PC-3 (cell line): ENCODE measurements at regions not wholly inside any gene's neighbourhood (a gene's known extent, or its start where the extent isn't known, plus 50 kb on each side); places are given as distances from the start of the nearest gene placed in this dataset.

ENCODE experiments used
- ATAC-seq: fragments of 200-7000 bp; cut with Tn5 transposase; 2 replicates; pipeline ENCODE4 v1.9.1; 2020; ENCODE audit warnings: mild to moderate bottlenecking, moderate library complexity
- BruUV-seq: library from RNA; stranded (reverse); fragments of 400-500 nt; replicated peaks from 2 replicates; lab custom pipeline; 2021; lab: Mats Ljungman, UMichigan
- CTCF ChIA-PET: fragments of 300-600 bp; sonication (Branson Sonifier 250); formaldehyde crosslinking; loops from one replicate; lab custom pipeline; 2022; ENCODE audit warnings: antibody characterized with exemption; lab: Charles Lee
- POLR2A ChIA-PET: fragments of 300-600 bp; sonication (Branson Sonifier 250); formaldehyde crosslinking; loops from one replicate; lab custom pipeline; 2022; ENCODE audit warnings: antibody characterized with exemption; ENCODE audit not compliant: unreplicated experiment; lab: Charles Lee
- DNase-seq: peaks from one replicate; pipeline ENCODE4 v3.0.0-alpha.2; 2015
- H2AFZ ChIP-seq: fragments of 300-600 bp; sonication (generic); 2 replicates; pipeline ENCODE4 v1.6.0; 2016; ENCODE audit warnings: antibody characterized with exemption, low read length
- H3F3A ChIP-seq: fragments of 300-600 bp; sonication (generic); one replicate; pipeline ENCODE4 v1.6.0; 2017; ENCODE audit warnings: antibody characterized with exemption, low read length, control low read depth, mild to moderate bottlenecking; ENCODE audit not compliant: unreplicated experiment
- H3K27ac ChIP-seq: fragments of 300-600 bp; sonication (generic); 2 replicates; pipeline ENCODE4 v1.5.1; 2016; ENCODE audit warnings: mild to moderate bottlenecking, low read length
- H3K27me3 ChIP-seq: fragments of 300-600 bp; sonication (generic); 2 replicates; pipeline ENCODE4 v1.6.1; 2016; ENCODE audit warnings: low read length, mixed read lengths
- H3K36me3 ChIP-seq: fragments of 300-600 bp; sonication (generic); 2 replicates; pipeline ENCODE4 v1.6.1; 2016; ENCODE audit warnings: low read depth, mixed run types, low read length, mixed read lengths
- H3K4me1 ChIP-seq: fragments of 300-600 bp; sonication (generic); 2 replicates; pipeline ENCODE4 v1.5.1; 2016; ENCODE audit warnings: low read length; ENCODE audit not compliant: insufficient read depth
- H3K4me2 ChIP-seq: fragments of 300-600 bp; sonication (generic); 2 replicates; pipeline ENCODE4 v1.6.0; 2016; ENCODE audit warnings: low read length
- H3K4me3 ChIP-seq: fragments of 300-600 bp; sonication (generic); 2 replicates; pipeline ENCODE4 v1.5.1; 2016; ENCODE audit warnings: mild to moderate bottlenecking, low read length, mixed read lengths
- H3K79me2 ChIP-seq: fragments of 300-600 bp; sonication (generic); 2 replicates; pipeline ENCODE4 v1.6.1; 2017; ENCODE audit warnings: low read length, mixed read lengths
- H3K9ac ChIP-seq: fragments of 300-600 bp; sonication (generic); 2 replicates; pipeline ENCODE4 v1.6.0; 2016; ENCODE audit warnings: mild to moderate bottlenecking, low read length
- H3K9me2 ChIP-seq: fragments of 300-600 bp; sonication (generic); replicated peaks from 2 replicates; pipeline ENCODE4 v1.6.1; 2016; ENCODE audit warnings: mixed run types, low read length, mixed read lengths
- H3K9me3 ChIP-seq: fragments of 300-600 bp; sonication (generic); 2 replicates; pipeline ENCODE4 v1.6.1; 2016; ENCODE audit warnings: low read length, mixed read lengths
- H4K20me1 ChIP-seq: fragments of 300-600 bp; sonication (generic); 2 replicates; pipeline ENCODE4 v1.6.1; 2016; ENCODE audit warnings: low read length, mixed read lengths
- EZH2 ChIP-seq: fragments of 300-600 bp; sonication (generic); IDR thresholded peaks from one replicate; pipeline ENCODE4 v1.6.1; 2017; ENCODE audit warnings: antibody characterized with exemption, mild to moderate bottlenecking, low read length; ENCODE audit not compliant: unreplicated experiment
- EZH2phosphoT487 ChIP-seq: fragments of 300-600 bp; sonication (generic); IDR thresholded peaks from 2 replicates; pipeline ENCODE4 v1.6.1; 2018; ENCODE audit warnings: mild to moderate bottlenecking, antibody characterized with exemption, low read length, borderline replicate concordance
- intact Hi-C: fragments of 100-400 bp; cut with micrococcal nuclease; formaldehyde crosslinking; loops from 2 replicates; pipeline ENCODE4 v1.9.0; 2023
- TF ChIP-seq, protein P1 (sequence below): fragments of 300-600 bp; sonication (generic); conservative IDR thresholded peaks from 2 replicates; pipeline ENCODE4 v1.5.1; 2017; ENCODE audit warnings: antibody characterized with exemption, low read depth, mild to moderate bottlenecking, low read length

DNA sequence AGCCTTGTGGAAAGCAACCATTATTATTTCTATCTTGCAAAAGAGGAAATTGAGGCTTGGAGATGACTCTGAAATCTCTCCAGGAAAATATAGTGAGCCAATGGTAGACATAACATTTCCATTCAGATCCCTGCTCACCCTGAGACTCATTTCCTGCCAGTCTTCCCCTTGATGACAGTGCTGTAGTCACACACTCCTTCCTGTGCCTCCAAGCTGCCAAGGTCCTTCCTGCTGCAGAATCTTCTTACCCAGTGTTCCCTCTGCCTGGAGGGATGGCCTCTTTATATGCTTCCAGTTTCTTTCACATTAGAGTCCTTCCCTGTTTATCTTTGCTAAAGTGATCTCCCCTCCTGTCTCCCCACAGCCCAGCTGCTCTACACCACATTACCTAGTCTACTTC lies 648.1 kb downstream of the TOX3 start:
- no TSS peak for BruUV-seq
- Histone ChIP-seq H3K9me3 (0 out of 2 replicates have a peak, but pooled peaks cover 5% of the 10 kb centered on the region), H4K20me1 (no peaks in the 10 kb centered on the region), H2AFZ (no peak overlapping the region), H3K27me3 (no peaks in the 10 kb centered on the region), H3F3A (no peaks in the 10 kb centered on the region), H3K27ac (no peak overlapping the region), H3K4me2 (no peak overlapping the region), H3K36me3 (no peaks in the 10 kb centered on the region), H3K4me3 (no peak overlapping the region), H3K9me2 (no peaks in the 10 kb centered on the region), H3K4me1 (no peaks in the 10 kb centered on the region), H3K79me2 (no peaks in the 10 kb centered on the region), H3K9ac (no peak overlapping the region)
- TF ChIP-seq, protein P1, sequence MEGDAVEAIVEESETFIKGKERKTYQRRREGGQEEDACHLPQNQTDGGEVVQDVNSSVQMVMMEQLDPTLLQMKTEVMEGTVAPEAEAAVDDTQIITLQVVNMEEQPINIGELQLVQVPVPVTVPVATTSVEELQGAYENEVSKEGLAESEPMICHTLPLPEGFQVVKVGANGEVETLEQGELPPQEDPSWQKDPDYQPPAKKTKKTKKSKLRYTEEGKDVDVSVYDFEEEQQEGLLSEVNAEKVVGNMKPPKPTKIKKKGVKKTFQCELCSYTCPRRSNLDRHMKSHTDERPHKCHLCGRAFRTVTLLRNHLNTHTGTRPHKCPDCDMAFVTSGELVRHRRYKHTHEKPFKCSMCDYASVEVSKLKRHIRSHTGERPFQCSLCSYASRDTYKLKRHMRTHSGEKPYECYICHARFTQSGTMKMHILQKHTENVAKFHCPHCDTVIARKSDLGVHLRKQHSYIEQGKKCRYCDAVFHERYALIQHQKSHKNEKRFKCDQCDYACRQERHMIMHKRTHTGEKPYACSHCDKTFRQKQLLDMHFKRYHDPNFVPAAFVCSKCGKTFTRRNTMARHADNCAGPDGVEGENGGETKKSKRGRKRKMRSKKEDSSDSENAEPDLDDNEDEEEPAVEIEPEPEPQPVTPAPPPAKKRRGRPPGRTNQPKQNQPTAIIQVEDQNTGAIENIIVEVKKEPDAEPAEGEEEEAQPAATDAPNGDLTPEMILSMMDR = no peak
- TF ChIP-seq EZH2phosphoT487 (no peak), EZH2 (no peak)
- DNase-seq (no peak), ATAC-seq (no peak)
- ChIA-PET CTCF (no interaction called here), POLR2A (no interaction called here)
- intact Hi-C loops = no loop called here

DNA sequence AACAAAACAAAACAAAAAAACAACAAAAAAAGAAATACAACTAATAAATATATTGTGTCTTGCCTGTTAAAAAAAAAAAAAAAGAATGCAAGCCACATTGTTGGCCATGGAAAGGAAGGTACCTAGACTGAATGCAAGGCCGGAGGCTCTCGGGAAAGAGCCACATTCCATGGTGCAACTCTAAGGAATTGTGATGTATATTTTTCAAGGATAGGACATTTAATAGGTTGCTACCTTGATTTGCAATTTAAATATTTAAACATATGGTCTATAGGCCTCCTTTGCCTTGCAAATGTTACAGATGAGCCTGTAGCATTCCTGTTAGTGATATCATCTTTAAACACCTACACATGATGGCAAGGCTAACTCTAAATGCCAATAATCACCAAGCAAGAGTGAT lies 650.9 kb downstream of the TOX3 start:
- 0 out of 2 replicates have a peak, but pooled peaks cover 5% of the 10 kb centered on the region for H3K9me3 ChIP-seq
- no peaks in the 10 kb centered on the region for H3F3A ChIP-seq
- H3K36me3 ChIP-seq = no peaks in the 10 kb centered on the region
- ATAC-seq (no peak), DNase-seq (no peak)
- intact Hi-C loops = no loop called here
- H3K4me1 ChIP-seq = no peaks in the 10 kb centered on the region
- ChIA-PET CTCF (no interaction called here), POLR2A (no interaction called here)
- no peaks in the 10 kb centered on the region for H3K27me3 ChIP-seq
- BruUV-seq = no TSS peak
- TF ChIP-seq EZH2 = no peak
- TF ChIP-seq, protein P1 = no peak
- no peak for TF ChIP-seq EZH2phosphoT487
- H3K27ac ChIP-seq = no peak overlapping the region
- H3K9me2 ChIP-seq = no peaks in the 10 kb centered on the region
- H3K79me2 ChIP-seq = no peaks in the 10 kb centered on the region
- H4K20me1 ChIP-seq = no peaks in the 10 kb centered on the region
- H3K4me3 ChIP-seq = no peak overlapping the region
- no peak overlapping the region for H2AFZ ChIP-seq
- no peak overlapping the region for H3K4me2 ChIP-seq
- H3K9ac ChIP-seq = no peak overlapping the region

DNA sequence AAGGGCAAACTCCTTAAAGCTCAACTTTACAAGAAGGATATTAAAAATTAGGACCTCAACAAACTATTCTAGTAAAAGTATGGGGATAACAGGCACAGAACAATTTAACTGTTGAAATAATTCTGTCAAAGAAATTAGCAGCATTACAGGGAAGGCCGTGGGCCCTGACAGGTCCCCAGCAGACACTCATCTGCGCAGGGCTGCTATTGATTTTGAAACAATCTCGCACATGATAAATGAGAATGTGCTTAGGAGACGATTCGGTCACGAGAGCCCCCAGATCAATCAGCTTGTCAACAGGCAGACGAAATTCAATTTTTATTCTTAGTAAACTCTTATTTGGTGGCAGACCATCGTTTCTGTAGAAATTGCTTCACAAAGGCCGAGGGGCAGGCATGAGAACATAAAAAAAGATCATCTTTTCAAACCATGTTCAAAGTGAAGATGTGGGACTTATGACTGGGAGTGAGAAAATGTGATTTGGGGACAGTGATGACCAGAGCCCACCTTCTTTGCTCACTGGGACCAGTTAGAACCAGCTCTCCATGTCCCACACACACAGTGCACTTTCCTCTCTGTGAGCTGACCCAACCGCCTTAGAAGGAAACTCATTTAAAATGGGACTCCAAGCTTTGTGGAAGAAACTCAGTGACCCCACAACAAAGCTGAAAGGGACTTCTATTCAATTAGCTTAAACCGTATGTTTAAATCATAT lies 654.5 kb downstream of the TOX3 start:
- ChIA-PET CTCF (no interaction called here), POLR2A (no interaction called here)
- H3K36me3 ChIP-seq = no peaks in the 10 kb centered on the region
- no peaks in the 10 kb centered on the region for H3F3A ChIP-seq
- no peaks in the 10 kb centered on the region for H3K79me2 ChIP-seq
- H3K4me1 ChIP-seq = no peaks in the 10 kb centered on the region
- H3K4me3 ChIP-seq = no peak overlapping the region
- no peak overlapping the region for H3K9ac ChIP-seq
- intact Hi-C loops = no loop called here
- H3K9me2 ChIP-seq = no peaks in the 10 kb centered on the region
- H4K20me1 ChIP-seq = no peaks in the 10 kb centered on the region
- ATAC-seq = no peak
- no peak overlapping the region for H2AFZ ChIP-seq
- no TSS peak for BruUV-seq
- H3K27ac ChIP-seq = no peak overlapping the region
- no peak for DNase-seq
- H3K27me3 ChIP-seq = no peaks in the 10 kb centered on the region
- no peak overlapping the region for H3K4me2 ChIP-seq
- H3K9me3 ChIP-seq = no peaks in the 10 kb centered on the region
- TF ChIP-seq EZH2phosphoT487 (no peak), EZH2 (no peak)
- TF ChIP-seq, protein P1 = no peak
